ENCODE measurements at regions not wholly inside any gene's neighbourhood (a gene's known extent, or its start where the extent isn't known, plus 50 kb on each side); places are given as distances from the start of the nearest gene placed in this dataset.

GRCh38 chr5:53236683-53237082, 127.1 kb upstream of the MOCS2 start:
- peaks cover 17% of the 10 kb centered on the region for H3K27me3 Mint-ChIP-seq
- ATAC-seq (replicated peaks; ENCODE audit: extremely low read depth, poor library complexity, severe bottlenecking) (no peak), DNase-seq (ENCODE audit: low spot score in 2 of 2) (no peak)
- no peaks in the 10 kb centered on the region for H3K9me3 Mint-ChIP-seq
- no peaks in the 10 kb centered on the region for H3K36me3 Mint-ChIP-seq (ENCODE audit: insufficient read depth)
- no peak overlapping the region for H3K27ac Mint-ChIP-seq (ENCODE audit: low read depth)
- no peaks in the 10 kb centered on the region for H3K4me1 Mint-ChIP-seq
- no peak overlapping the region for H3K4me3 Mint-ChIP-seq

- H3K9me3 Mint-ChIP-seq, result no peaks in the 10 kb centered on the region
- H3K27me3 Mint-ChIP-seq, result peaks cover 17% of the 10 kb centered on the region
- H3K27ac Mint-ChIP-seq (ENCODE audit: low read depth), result no peak overlapping the region
- DNase-seq (ENCODE audit: low spot score in 2 of 2) (no peak), ATAC-seq (replicated peaks; ENCODE audit: extremely low read depth, poor library complexity, severe bottlenecking) (no peak)
- no peaks in the 10 kb centered on the region for H3K4me1 Mint-ChIP-seq
- H3K36me3 Mint-ChIP-seq (ENCODE audit: insufficient read depth), result no peaks in the 10 kb centered on the region
- no peak overlapping the region for H3K4me3 Mint-ChIP-seq
Measured at GRCh38 chr5:53237876-53238275, 128.3 kb upstream of the MOCS2 start.

GRCh38 chr5:53239301-53239990, 129.9 kb upstream of the MOCS2 start:
- H3K27me3 Mint-ChIP-seq, result peaks cover 17% of the 10 kb centered on the region
- DNase-seq (ENCODE audit: low spot score in 2 of 2) (no peak), ATAC-seq (replicated peaks; ENCODE audit: extremely low read depth, poor library complexity, severe bottlenecking) (no peak)
- no peaks in the 10 kb centered on the region for H3K36me3 Mint-ChIP-seq (ENCODE audit: insufficient read depth)
- H3K27ac Mint-ChIP-seq (ENCODE audit: low read depth), result no peak overlapping the region
- H3K4me3 Mint-ChIP-seq, result no peak overlapping the region
- no peaks in the 10 kb centered on the region for H3K9me3 Mint-ChIP-seq
- H3K4me1 Mint-ChIP-seq, result no peaks in the 10 kb centered on the region

GRCh38 chr5:53240661-53241060, 131.1 kb upstream of the MOCS2 start:
- H3K4me3 Mint-ChIP-seq, result no peak overlapping the region
- no peak for DNase-seq (ENCODE audit: low spot score in 2 of 2)

GRCh38 chr5:53241572-53241971, 132.0 kb upstream of the MOCS2 start:
- no peak overlapping the region for H3K4me3 Mint-ChIP-seq
- H3K27me3 Mint-ChIP-seq, result peaks cover 17% of the 10 kb centered on the region
- no peaks in the 10 kb centered on the region for H3K9me3 Mint-ChIP-seq
- DNase-seq (ENCODE audit: low spot score in 2 of 2) (no peak), ATAC-seq (replicated peaks; ENCODE audit: extremely low read depth, poor library complexity, severe bottlenecking) (no peak)
- H3K27ac Mint-ChIP-seq (ENCODE audit: low read depth), result no peak overlapping the region
- H3K36me3 Mint-ChIP-seq (ENCODE audit: insufficient read depth), result no peaks in the 10 kb centered on the region
- H3K4me1 Mint-ChIP-seq, result no peaks in the 10 kb centered on the region

More at GRCh38 chr5:53240661-53241060, 131.1 kb upstream of the MOCS2 start:
- H3K36me3 Mint-ChIP-seq (ENCODE audit: insufficient read depth), result no peaks in the 10 kb centered on the region
- H3K9me3 Mint-ChIP-seq, result no peaks in the 10 kb centered on the region
- no peak overlapping the region for H3K27ac Mint-ChIP-seq (ENCODE audit: low read depth)
- no peaks in the 10 kb centered on the region for H3K4me1 Mint-ChIP-seq
- H3K27me3 Mint-ChIP-seq, result peaks cover 17% of the 10 kb centered on the region
- no peak for ATAC-seq (replicated peaks; ENCODE audit: extremely low read depth, poor library complexity, severe bottlenecking)

GRCh38 chr5:53243403-53243802, 133.8 kb upstream of the MOCS2 start:
- no peaks in the 10 kb centered on the region for H3K4me1 Mint-ChIP-seq
- H3K9me3 Mint-ChIP-seq, result no peaks in the 10 kb centered on the region
- ATAC-seq (replicated peaks; ENCODE audit: extremely low read depth, poor library complexity, severe bottlenecking) (no peak), DNase-seq (ENCODE audit: low spot score in 2 of 2) (no peak)
- no peak overlapping the region for H3K27ac Mint-ChIP-seq (ENCODE audit: low read depth)
- no peak overlapping the region for H3K4me3 Mint-ChIP-seq
- H3K27me3 Mint-ChIP-seq, result peaks cover 19% of the 10 kb centered on the region
- H3K36me3 Mint-ChIP-seq (ENCODE audit: insufficient read depth), result no peaks in the 10 kb centered on the region

- Mint-ChIP-seq H3K9me3 (no peaks in the 10 kb centered on the region), H3K36me3 (ENCODE audit: insufficient read depth) (no peaks in the 10 kb centered on the region), H3K27me3 (peaks cover 22% of the 10 kb centered on the region), H3K4me3 (no peak overlapping the region), H3K27ac (ENCODE audit: low read depth) (no peak overlapping the region), H3K4me1 (no peaks in the 10 kb centered on the region)
- DNase-seq (ENCODE audit: low spot score in 2 of 2) (no peak), ATAC-seq (replicated peaks; ENCODE audit: extremely low read depth, poor library complexity, severe bottlenecking) (no peak)
Measured at GRCh38 chr5:53246042-53246836, 136.7 kb upstream of the MOCS2 start.

GRCh38 chr5:53249529-53250200, 140.1 kb upstream of the MOCS2 start:
- Mint-ChIP-seq H3K27me3 (peaks cover 22% of the 10 kb centered on the region), H3K27ac (ENCODE audit: low read depth) (no peak overlapping the region), H3K4me3 (no peak overlapping the region), H3K9me3 (no peaks in the 10 kb centered on the region), H3K36me3 (ENCODE audit: insufficient read depth) (peaks cover 1% of the 10 kb centered on the region), H3K4me1 (no peaks in the 10 kb centered on the region)
- ATAC-seq (replicated peaks; ENCODE audit: extremely low read depth, poor library complexity, severe bottlenecking), result no peak
- DNase-seq (ENCODE audit: low spot score in 2 of 2), result no peak

- no peak for ATAC-seq (replicated peaks; ENCODE audit: extremely low read depth, poor library complexity, severe bottlenecking)
- Mint-ChIP-seq H3K9me3 (no peaks in the 10 kb centered on the region), H3K27ac (ENCODE audit: low read depth) (no peak overlapping the region), H3K36me3 (ENCODE audit: insufficient read depth) (peaks cover 1% of the 10 kb centered on the region), H3K4me3 (no peak overlapping the region), H3K27me3 (peaks cover 22% of the 10 kb centered on the region), H3K4me1 (no peaks in the 10 kb centered on the region)
- DNase-seq (ENCODE audit: low spot score in 2 of 2), result no peak
Measured at GRCh38 chr5:53250201-53250550, 140.6 kb upstream of the MOCS2 start.

GRCh38 chr5:53253421-53253871, 143.9 kb upstream of the MOCS2 start:
- ATAC-seq (replicated peaks; ENCODE audit: extremely low read depth, poor library complexity, severe bottlenecking) (no peak), DNase-seq (ENCODE audit: low spot score in 2 of 2) (no peak)
- no peak overlapping the region for H3K27ac Mint-ChIP-seq (ENCODE audit: low read depth)
- peaks cover 25% of the 10 kb centered on the region for H3K27me3 Mint-ChIP-seq
- no peaks in the 10 kb centered on the region for H3K4me1 Mint-ChIP-seq
- H3K36me3 Mint-ChIP-seq (ENCODE audit: insufficient read depth), result peaks cover 1% of the 10 kb centered on the region
- no peak overlapping the region for H3K4me3 Mint-ChIP-seq
- no peaks in the 10 kb centered on the region for H3K9me3 Mint-ChIP-seq

GRCh38 chr5:53256746-53257145, 147.2 kb upstream of the MOCS2 start:
- ATAC-seq (replicated peaks; ENCODE audit: extremely low read depth, poor library complexity, severe bottlenecking) (no peak), DNase-seq (ENCODE audit: low spot score in 2 of 2) (no peak)
- peaks cover 1% of the 10 kb centered on the region for H3K36me3 Mint-ChIP-seq (ENCODE audit: insufficient read depth)
- no peak overlapping the region for H3K27ac Mint-ChIP-seq (ENCODE audit: low read depth)
- peaks cover 10% of the 10 kb centered on the region for H3K27me3 Mint-ChIP-seq
- H3K4me1 Mint-ChIP-seq, result no peaks in the 10 kb centered on the region
- H3K9me3 Mint-ChIP-seq, result no peaks in the 10 kb centered on the region
- H3K4me3 Mint-ChIP-seq, result no peak overlapping the region

- Mint-ChIP-seq H3K27me3 (peaks cover 10% of the 10 kb centered on the region), H3K4me3 (no peak overlapping the region), H3K27ac (ENCODE audit: low read depth) (no peak overlapping the region), H3K9me3 (no peaks in the 10 kb centered on the region), H3K4me1 (no peaks in the 10 kb centered on the region), H3K36me3 (ENCODE audit: insufficient read depth) (peaks cover 1% of the 10 kb centered on the region)
- no peak for ATAC-seq (replicated peaks; ENCODE audit: extremely low read depth, poor library complexity, severe bottlenecking)
- DNase-seq (ENCODE audit: low spot score in 2 of 2), result no peak
Measured at GRCh38 chr5:53257806-53258373, 148.3 kb upstream of the MOCS2 start.
